Kidney (tissue), 13 donors: ENCODE measurements at regions not wholly inside any gene's neighbourhood (a gene's known extent, or its start where the extent isn't known, plus 50 kb on each side); places are given as distances from the start of the nearest gene placed in this dataset.

ENCODE experiments used
- DNase-seq, 5 donors: peaks; one replicate each; pipeline ENCODE4 v3.0.0-alpha.2; 2013 to 2020
- FAIRE-seq: peaks from 2 replicates; lab custom pipeline; 2012; peaks lifted over from hg19 to GRCh38; lab: Jason Lieb, UNC
- H3K27ac ChIP-seq, 2 donors: one replicate each; pipeline ENCODE4 v1.7.0; 2013; ENCODE audit warnings: low read depth in 2 of 2, low read length in 2 of 2, inconsistent platforms in 1 of 2
- H3K27me3 ChIP-seq: one replicate; pipeline ENCODE4 v1.7.1; 2013; ENCODE audit warnings: low read length, inconsistent platforms; ENCODE audit not compliant: control insufficient read depth, insufficient read depth
- H3K36me3 ChIP-seq, 3 donors: one replicate each; pipeline versions ENCODE4 v1.7.0 to v1.7.1; 2013; ENCODE audit warnings: low read length in 3 of 3, control low read depth in 1 of 3, inconsistent platforms in 1 of 3; ENCODE audit not compliant: insufficient read depth in 3 of 3, control insufficient read depth in 2 of 3
- H3K4me1 ChIP-seq, 3 donors: one replicate each; pipeline versions ENCODE4 v1.7.0 to v1.7.1; 2013; ENCODE audit warnings: low read length in 3 of 3, inconsistent platforms in 1 of 3, low read depth in 1 of 3; ENCODE audit not compliant: control insufficient read depth in 2 of 3, insufficient read depth in 2 of 3
- H3K4me3 ChIP-seq, 3 donors: one replicate each; pipeline versions ENCODE4 v1.7.0 to v1.8.1; 2013; ENCODE audit warnings: low read length in 3 of 3, control low read depth in 1 of 3, inconsistent platforms in 1 of 3
- H3K9ac ChIP-seq, 3 donors: one replicate each; pipeline versions ENCODE4 v1.7.0 to v1.7.1; 2013; ENCODE audit warnings: low read length in 3 of 3, control low read depth in 1 of 3, inconsistent platforms in 1 of 3
- H3K9me3 ChIP-seq, 3 donors: one replicate each; pipeline versions ENCODE4 v1.7.0 to v1.7.1; 2013; ENCODE audit warnings: low read length in 3 of 3, control low read depth in 1 of 3, inconsistent platforms in 1 of 3; ENCODE audit not compliant: control insufficient read depth in 2 of 3, insufficient read depth in 1 of 3
- intact Hi-C: fragments of 100-400 bp; cut with DNase I; formaldehyde crosslinking; loops from one replicate; pipeline ENCODE4 v1.11.1; 2022
- TF ChIP-seq, protein P1 (sequence below): IDR thresholded peaks from 3 replicates; pipeline ENCODE4 v1.5.1; 2012; ENCODE audit warnings: mild to moderate bottlenecking, moderate library complexity, borderline replicate concordance; ENCODE audit not compliant: insufficient read depth; ENCODE audit errors: extremely low read depth
- donor health status: control.
- donor health status: control.
- donor health status: control.
- donor health status: control.
- donor health status: control.
- donor health status: DM: yes; HTN: yes; CAD: no.
- donor health status: Normal renal cell carcinoma (clear cell type).

DNA sequence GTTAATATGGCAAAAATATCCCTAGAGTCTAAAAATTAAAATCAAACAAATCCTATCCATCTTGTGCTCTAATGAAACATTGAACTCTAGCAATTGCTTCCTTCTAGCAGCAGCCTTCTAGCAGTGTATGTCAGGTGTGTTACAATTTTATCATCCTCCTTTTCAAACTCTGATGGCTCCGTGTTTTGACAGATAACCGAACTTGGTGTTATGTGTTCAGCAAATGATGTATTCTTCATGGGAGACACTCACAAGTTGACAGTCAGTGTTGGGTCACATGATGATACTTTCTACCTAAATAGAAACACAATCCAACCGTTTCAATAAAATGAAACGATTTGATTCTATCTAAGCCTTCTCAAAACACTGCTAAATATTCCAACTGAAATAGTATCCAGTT, 525.3 kb upstream of the NOVA1 start:
- no peak overlapping the region for H3K27ac ChIP-seq
- H3K27me3 ChIP-seq: no peaks in the 10 kb centered on the region
- no peak for FAIRE-seq
- TF ChIP-seq, protein P1, sequence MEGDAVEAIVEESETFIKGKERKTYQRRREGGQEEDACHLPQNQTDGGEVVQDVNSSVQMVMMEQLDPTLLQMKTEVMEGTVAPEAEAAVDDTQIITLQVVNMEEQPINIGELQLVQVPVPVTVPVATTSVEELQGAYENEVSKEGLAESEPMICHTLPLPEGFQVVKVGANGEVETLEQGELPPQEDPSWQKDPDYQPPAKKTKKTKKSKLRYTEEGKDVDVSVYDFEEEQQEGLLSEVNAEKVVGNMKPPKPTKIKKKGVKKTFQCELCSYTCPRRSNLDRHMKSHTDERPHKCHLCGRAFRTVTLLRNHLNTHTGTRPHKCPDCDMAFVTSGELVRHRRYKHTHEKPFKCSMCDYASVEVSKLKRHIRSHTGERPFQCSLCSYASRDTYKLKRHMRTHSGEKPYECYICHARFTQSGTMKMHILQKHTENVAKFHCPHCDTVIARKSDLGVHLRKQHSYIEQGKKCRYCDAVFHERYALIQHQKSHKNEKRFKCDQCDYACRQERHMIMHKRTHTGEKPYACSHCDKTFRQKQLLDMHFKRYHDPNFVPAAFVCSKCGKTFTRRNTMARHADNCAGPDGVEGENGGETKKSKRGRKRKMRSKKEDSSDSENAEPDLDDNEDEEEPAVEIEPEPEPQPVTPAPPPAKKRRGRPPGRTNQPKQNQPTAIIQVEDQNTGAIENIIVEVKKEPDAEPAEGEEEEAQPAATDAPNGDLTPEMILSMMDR: no peak
- intact Hi-C loops: no loop called here
- DNase-seq: no peak
- no peak overlapping the region for H3K4me3 ChIP-seq
- no peaks in the 10 kb centered on the region for H3K36me3 ChIP-seq
- no peak overlapping the region for H3K9ac ChIP-seq
- no peaks in the 10 kb centered on the region for H3K4me1 ChIP-seq
- H3K9me3 ChIP-seq: peaks cover 0 to 7% (median 0%) of the 10 kb centered on the region in 3 donors

DNA sequence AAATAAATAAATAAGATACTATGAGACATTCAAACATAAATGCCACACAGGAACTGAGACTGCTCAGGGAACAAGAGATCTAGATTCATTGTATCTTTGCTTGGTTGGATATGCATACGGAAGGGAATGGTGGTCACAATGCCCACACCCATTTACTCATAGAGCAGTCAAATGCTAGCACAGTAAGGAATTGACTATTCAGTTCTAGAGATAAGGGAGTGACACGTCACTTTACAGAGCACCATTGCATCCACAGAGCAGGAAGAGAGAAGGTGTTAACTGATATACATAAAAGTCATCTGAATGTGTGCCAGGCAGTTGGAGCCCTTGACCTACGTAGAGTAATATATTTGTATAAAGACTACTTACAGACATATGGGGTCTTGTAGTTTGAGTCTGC, 530.0 kb upstream of the NOVA1 start:
- Histone ChIP-seq H3K27ac (no peak overlapping the region), H3K36me3 (no peaks in the 10 kb centered on the region), H3K9ac (no peak overlapping the region), H3K4me1 (no peaks in the 10 kb centered on the region), H3K9me3 (no peaks in the 10 kb centered on the region), H3K4me3 (no peak overlapping the region), H3K27me3 (no peaks in the 10 kb centered on the region)
- FAIRE-seq: no peak
- intact Hi-C loops: no loop called here
- TF ChIP-seq, protein P1: no peak
- no peak for DNase-seq

DNA sequence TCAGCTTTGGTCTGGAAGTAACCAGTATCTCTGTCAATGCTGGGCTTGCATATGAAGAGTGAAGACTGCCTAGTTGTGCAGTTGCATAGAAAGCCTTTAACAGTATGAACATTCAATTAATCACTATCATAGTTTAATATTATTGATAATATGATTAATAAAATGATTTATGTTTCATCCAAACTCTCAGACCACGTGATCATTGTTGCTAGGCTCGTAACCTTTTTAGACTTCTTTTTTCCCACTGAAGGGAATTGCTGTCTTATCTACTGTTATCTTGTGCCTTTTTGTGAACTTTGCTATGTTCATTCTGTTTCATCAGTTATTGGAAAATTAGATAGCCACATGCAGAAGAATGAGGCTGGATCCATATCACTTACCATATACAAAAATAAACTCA, 536.4 kb upstream of the NOVA1 start:
- H3K27ac ChIP-seq: no peak overlapping the region
- FAIRE-seq: no peak
- no peaks in the 10 kb centered on the region for H3K27me3 ChIP-seq
- no peaks in the 10 kb centered on the region for H3K4me1 ChIP-seq
- TF ChIP-seq, protein P1: no peak
- H3K9me3 ChIP-seq: no peaks in the 10 kb centered on the region
- DNase-seq: no peak
- H3K4me3 ChIP-seq: no peak overlapping the region
- no peak overlapping the region for H3K9ac ChIP-seq
- no peaks in the 10 kb centered on the region for H3K36me3 ChIP-seq
- intact Hi-C loops: no loop called here

DNA sequence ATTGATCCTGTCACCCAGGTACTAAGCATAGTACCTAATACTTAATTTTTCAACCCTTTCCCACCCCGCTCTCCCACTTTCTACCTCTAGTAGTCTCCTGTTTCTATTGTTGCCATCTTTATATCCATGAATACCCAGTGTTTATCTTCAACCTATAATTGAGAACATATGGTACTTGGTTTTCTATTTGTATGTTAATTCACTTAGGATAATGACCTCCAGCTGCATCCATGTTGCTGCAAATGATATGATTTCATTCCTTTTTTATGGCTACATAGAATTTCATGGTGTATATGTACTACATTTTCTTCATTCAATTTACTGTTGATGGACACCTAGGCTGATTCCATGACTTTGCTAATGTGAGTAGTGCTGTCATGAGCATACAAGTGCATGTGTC, 547.3 kb upstream of the NOVA1 start:
- no peaks in the 10 kb centered on the region for H3K27me3 ChIP-seq
- H3K4me1 ChIP-seq: no peaks in the 10 kb centered on the region
- intact Hi-C loops: no loop called here
- no peaks in the 10 kb centered on the region for H3K9me3 ChIP-seq
- H3K9ac ChIP-seq: no peak overlapping the region
- H3K27ac ChIP-seq: no peak overlapping the region
- TF ChIP-seq, protein P1: no peak
- no peak overlapping the region for H3K4me3 ChIP-seq
- DNase-seq: no peak
- no peak for FAIRE-seq
- H3K36me3 ChIP-seq: no peaks in the 10 kb centered on the region
